Colonic mucosa (tissue), 4 donors: ENCODE measurements at regions not wholly inside any gene's neighbourhood (a gene's known extent, or its start where the extent isn't known, plus 50 kb on each side); places are given as distances from the start of the nearest gene placed in this dataset.
A peak's percentile ranks its signal among the peaks of the same experiment; 100 is the strongest.

Experiments
- DNase-seq: peaks from one replicate; pipeline ENCODE4 v3.0.0-alpha.2; 2020
- H3K27ac ChIP-seq: fragments of 200-600 bp; one replicate; pipeline ENCODE4 v1.8.0; 2021
- H3K27me3 ChIP-seq: fragments of 200-600 bp; one replicate; pipeline ENCODE4 v1.8.0; 2021
- H3K36me3 ChIP-seq: fragments of 200-600 bp; one replicate; pipeline ENCODE4 v1.8.0; 2021
- H3K4me1 ChIP-seq: fragments of 200-600 bp; one replicate; pipeline ENCODE4 v1.8.0; 2021; ENCODE audit warnings: mild to moderate bottlenecking
- H3K4me3 ChIP-seq: fragments of 200-600 bp; one replicate; pipeline ENCODE4 v1.8.0; 2021
- H3K9ac ChIP-seq, 2 donors: one replicate each; pipeline ENCODE4 v1.7.0; 2013; ENCODE audit warnings: control low read depth in 2 of 2, low read depth in 2 of 2, low read length in 2 of 2
- H3K9me3 ChIP-seq: fragments of 200-600 bp; one replicate; pipeline ENCODE4 v1.8.0; 2021
- intact Hi-C: fragments of 100-400 bp; cut with DNase I; formaldehyde crosslinking; loops from one replicate; pipeline ENCODE4 v1.14.1; 2022
- TF ChIP-seq, protein P1 (sequence below): fragments of 200-600 bp; IDR thresholded peaks from one replicate; pipeline ENCODE4 v1.8.0; 2022; ENCODE audit warnings: antibody characterized with exemption, mild to moderate bottlenecking
- donor health status: healthy.
- donor health status: DM: no; HTN: no; CAD: no.
- donor health status: DM: no; HTN: no; CAD: no.

GRCh38 chr18:2222270-2223185 lies 348.8 kb downstream of the METTL4 start:
- intact Hi-C loops: loop anchor here (10.0 kb wide), 1 partner anchor 638 kb away; no protein-coding TSS in a partner anchor
- Histone ChIP-seq H3K9me3 (no peaks in the 10 kb centered on the region), H3K27ac (peak overlapping the region; percentile 38), H3K36me3 (no peaks in the 10 kb centered on the region), H3K27me3 (no peaks in the 10 kb centered on the region), H3K9ac (no peak overlapping the region), H3K4me1 (no peaks in the 10 kb centered on the region), H3K4me3 (no peak overlapping the region)
- TF ChIP-seq, protein P1, sequence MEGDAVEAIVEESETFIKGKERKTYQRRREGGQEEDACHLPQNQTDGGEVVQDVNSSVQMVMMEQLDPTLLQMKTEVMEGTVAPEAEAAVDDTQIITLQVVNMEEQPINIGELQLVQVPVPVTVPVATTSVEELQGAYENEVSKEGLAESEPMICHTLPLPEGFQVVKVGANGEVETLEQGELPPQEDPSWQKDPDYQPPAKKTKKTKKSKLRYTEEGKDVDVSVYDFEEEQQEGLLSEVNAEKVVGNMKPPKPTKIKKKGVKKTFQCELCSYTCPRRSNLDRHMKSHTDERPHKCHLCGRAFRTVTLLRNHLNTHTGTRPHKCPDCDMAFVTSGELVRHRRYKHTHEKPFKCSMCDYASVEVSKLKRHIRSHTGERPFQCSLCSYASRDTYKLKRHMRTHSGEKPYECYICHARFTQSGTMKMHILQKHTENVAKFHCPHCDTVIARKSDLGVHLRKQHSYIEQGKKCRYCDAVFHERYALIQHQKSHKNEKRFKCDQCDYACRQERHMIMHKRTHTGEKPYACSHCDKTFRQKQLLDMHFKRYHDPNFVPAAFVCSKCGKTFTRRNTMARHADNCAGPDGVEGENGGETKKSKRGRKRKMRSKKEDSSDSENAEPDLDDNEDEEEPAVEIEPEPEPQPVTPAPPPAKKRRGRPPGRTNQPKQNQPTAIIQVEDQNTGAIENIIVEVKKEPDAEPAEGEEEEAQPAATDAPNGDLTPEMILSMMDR: no peak
- DNase-seq: peak; percentile 47

GRCh38 chr18:2223449-2223848 lies 347.9 kb downstream of the METTL4 start:
- intact Hi-C loops: loop anchor here (10.0 kb wide), 1 partner anchor 639 kb away; no protein-coding TSS in a partner anchor
- no peak overlapping the region for H3K4me3 ChIP-seq
- DNase-seq: no peak

GRCh38 chr18:2223849-2224248 lies 347.5 kb downstream of the METTL4 start:
- TF ChIP-seq, protein P1: peak; percentile 45

More at GRCh38 chr18:2223449-2223848, 347.9 kb downstream of the METTL4 start:
- Histone ChIP-seq H3K36me3 (no peaks in the 10 kb centered on the region), H3K9ac (no peak overlapping the region), H3K4me1 (no peaks in the 10 kb centered on the region), H3K27me3 (no peaks in the 10 kb centered on the region), H3K9me3 (no peaks in the 10 kb centered on the region), H3K27ac (peak overlapping the region; percentile 38)
- TF ChIP-seq, protein P1: no peak

DNA sequence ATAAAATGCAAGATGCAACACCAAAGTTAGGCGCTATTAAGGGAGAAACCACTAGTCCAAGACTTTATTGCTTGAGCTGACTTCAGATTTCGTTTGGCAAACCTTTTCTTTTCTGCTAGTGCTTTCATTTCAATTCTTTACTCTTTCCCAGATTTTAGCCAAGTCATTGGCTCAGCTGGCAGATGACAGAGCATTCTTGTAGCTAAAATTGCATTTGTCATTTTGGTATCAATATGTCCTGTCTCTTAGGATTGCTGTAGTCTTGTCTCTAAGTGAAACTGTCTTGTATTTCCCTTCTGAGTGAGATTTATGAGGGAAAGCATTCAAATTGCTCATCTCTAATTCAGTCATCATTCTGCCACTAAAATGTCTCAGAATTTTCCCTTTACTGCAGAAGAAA lies 335.1 kb downstream of the METTL4 start:
- H3K27ac ChIP-seq: no peak overlapping the region
- H3K4me1 ChIP-seq: no peaks in the 10 kb centered on the region
- intact Hi-C loops: no loop called here
- H3K4me3 ChIP-seq: no peak overlapping the region
- H3K9me3 ChIP-seq: no peaks in the 10 kb centered on the region
- no peaks in the 10 kb centered on the region for H3K27me3 ChIP-seq
- TF ChIP-seq, protein P1: no peak
- H3K36me3 ChIP-seq: no peaks in the 10 kb centered on the region
- no peak for DNase-seq
- no peak overlapping the region for H3K9ac ChIP-seq

More at GRCh38 chr18:2223849-2224248, 347.5 kb downstream of the METTL4 start:
- Histone ChIP-seq H3K4me3 (no peak overlapping the region), H3K27me3 (no peaks in the 10 kb centered on the region), H3K9ac (no peak overlapping the region), H3K36me3 (no peaks in the 10 kb centered on the region), H3K27ac (no peak overlapping the region), H3K4me1 (no peaks in the 10 kb centered on the region), H3K9me3 (no peaks in the 10 kb centered on the region)
- intact Hi-C loops: loop anchor here (10.0 kb wide), 1 partner anchor 639 kb away; no protein-coding TSS in a partner anchor
- peak; percentile 51 for DNase-seq

DNA sequence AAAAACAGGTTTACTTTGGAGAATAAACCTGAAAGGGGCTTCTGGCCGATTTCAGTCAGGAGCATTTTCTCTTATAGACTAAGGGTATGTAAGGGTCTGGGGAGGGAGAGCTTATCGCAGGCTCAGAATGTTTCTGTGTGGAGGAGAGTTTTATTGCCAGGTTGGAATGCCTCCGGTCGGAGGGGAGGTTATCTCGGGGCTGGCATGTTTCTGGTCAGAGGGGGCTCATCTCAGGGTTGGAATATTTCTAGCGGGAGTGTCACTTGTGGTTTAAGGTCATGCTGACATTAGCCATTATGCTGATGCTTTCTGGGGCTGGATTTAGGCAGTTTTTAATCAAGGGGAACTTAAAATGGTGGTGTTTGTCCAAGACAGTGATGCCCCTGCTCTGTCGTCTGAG lies 333.6 kb downstream of the METTL4 start:
- TF ChIP-seq, protein P1: no peak
- DNase-seq: no peak
- Histone ChIP-seq H3K9me3 (no peaks in the 10 kb centered on the region), H3K27ac (no peak overlapping the region), H3K36me3 (no peaks in the 10 kb centered on the region), H3K4me1 (no peaks in the 10 kb centered on the region), H3K4me3 (no peak overlapping the region), H3K27me3 (no peaks in the 10 kb centered on the region), H3K9ac (no peak overlapping the region)
- intact Hi-C loops: no loop called here
